ENCODE measurements at regions not wholly inside any gene's neighbourhood (a gene's known extent, or its start where the extent isn't known, plus 50 kb on each side); places are given as distances from the start of the nearest gene placed in this dataset.

GRCh38 chr4:155616117-155616516 is 50.5 kb upstream of the GUCY1A1 start:
- no peak for DNase-seq (ENCODE audit: low read depth, low spot score)

GRCh38 chr4:155615081-155615887 is 51.4 kb upstream of the GUCY1A1 start:
- no peak for DNase-seq (ENCODE audit: low read depth, low spot score)

- no peak for DNase-seq (ENCODE audit: low read depth, low spot score)
Measured at GRCh38 chr4:155614111-155614762, 52.4 kb upstream of the GUCY1A1 start.

DNA sequence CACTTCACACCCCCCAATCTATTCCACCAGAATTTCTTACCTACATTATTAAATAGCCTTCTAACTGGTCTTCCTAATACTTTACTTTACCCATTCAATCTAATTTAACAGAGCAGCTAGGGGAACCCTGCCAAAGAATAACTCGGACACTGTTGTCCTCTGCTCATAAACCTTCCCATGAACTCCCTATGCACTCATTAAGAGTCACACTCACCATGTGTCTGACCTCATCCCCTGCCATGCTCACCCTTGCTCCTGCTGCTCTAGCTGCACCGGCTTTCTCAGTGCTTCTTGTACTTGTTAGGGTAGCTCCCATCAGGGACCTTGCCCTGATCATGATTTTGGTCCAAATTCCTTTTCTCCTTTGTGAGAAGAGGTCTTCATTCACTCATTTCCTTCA is 54.6 kb upstream of the GUCY1A1 start:
- DNase-seq (ENCODE audit: low read depth, low spot score): no peak

DNA sequence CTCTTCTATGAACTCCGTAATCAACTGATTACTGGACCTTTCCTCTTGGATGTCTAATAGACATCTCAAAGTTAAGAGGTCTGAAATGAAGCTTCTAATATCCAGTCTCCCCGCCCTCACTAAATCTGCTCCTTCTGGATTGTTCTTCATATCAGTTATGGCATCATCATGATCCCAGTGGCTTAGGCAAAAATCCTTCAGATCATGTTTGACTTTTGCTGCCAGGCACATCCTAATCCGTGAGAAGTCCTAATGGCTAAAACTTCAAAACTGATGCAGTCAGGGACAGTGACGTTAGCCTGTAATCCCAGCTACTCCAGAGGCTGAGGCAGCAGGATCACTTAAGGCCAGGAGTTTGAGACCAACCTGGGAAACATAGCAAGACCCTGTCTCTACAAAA is 55.1 kb upstream of the GUCY1A1 start:
- DNase-seq (ENCODE audit: low read depth, low spot score): no peak

GRCh38 chr4:155610143-155610542 is 56.5 kb upstream of the GUCY1A1 start:
- DNase-seq (ENCODE audit: low read depth, low spot score): no peak

DNA sequence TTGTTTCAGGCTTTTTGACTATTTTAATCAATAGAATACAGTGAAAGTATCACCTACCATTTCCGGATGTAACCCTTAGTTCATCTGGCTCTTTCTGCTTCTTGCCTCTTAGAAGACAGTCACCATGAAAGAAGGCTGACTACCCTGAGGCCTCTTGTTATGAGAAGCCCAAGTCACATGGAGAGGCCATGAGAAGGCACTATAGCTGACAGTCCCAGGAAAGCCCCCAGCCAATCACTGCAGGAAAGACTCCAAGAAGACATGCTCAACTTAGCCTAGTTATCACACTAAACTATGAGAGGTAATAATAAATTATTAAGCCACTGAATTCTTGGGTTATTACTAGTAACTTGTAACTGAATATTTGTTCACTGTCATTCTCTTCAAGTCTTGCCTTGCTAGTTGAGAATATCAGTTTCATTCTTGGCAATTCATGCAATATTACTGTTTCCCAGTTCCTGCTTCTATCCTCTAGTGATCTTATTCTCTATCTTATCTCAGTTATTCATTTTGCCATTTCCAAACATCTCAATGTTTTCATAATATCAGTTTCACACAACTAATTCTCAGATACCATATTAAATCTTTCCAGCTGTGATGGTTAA is 57.1 kb upstream of the GUCY1A1 start:
- no peak for DNase-seq (ENCODE audit: low read depth, low spot score)

DNA sequence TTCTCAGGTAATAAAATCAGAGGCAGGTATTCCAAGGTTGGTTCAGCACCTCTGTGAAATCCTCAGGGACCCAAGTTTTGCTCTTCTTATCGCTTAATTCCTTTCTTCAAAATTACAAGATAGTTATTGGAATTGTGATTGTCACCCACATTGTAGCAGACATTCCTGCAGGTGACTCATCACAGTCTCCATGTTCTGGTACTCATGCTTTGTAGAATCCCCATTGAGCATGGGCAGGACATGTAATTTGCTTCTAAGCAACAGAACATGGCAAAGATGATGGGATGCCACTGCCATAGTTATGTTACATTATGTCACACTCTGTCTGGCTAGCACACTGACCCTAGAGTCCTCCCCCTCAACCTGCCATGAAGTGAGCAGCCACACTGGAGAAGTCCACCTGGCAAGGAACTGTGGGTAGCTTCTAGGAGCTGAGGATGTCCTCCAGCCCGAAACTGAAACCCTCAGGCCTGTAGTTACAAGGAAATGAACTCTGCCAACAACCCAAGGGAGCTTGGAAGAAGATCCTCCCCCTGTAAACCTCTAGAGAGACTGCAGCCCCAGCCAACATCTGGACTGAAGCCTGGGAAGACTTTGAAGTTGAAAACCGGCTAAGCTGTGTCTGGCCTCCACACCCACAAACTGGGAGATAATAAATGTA is 58.3 kb upstream of the GUCY1A1 start:
- DNase-seq (ENCODE audit: low read depth, low spot score): no peak

DNA sequence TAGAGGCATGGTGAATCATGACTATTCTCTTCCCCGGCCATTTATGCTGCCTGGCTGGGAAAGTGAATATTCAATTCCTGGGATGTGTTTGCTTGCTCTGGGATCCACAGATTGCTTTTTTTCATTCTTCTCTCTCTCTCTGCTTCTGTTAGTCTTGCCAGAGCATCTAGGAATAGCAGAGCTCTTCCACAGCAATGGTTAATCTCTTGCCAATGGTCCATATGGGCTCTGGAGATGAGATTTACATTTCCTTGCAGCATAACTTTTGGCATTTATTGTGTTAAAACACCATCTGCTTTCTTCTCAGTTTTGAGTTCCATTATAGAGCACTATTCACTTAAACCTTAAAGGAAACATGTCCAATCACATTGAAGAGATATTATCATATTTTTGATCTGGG is 59.2 kb upstream of the GUCY1A1 start:
- DNase-seq (ENCODE audit: low read depth, low spot score): no peak

DNA sequence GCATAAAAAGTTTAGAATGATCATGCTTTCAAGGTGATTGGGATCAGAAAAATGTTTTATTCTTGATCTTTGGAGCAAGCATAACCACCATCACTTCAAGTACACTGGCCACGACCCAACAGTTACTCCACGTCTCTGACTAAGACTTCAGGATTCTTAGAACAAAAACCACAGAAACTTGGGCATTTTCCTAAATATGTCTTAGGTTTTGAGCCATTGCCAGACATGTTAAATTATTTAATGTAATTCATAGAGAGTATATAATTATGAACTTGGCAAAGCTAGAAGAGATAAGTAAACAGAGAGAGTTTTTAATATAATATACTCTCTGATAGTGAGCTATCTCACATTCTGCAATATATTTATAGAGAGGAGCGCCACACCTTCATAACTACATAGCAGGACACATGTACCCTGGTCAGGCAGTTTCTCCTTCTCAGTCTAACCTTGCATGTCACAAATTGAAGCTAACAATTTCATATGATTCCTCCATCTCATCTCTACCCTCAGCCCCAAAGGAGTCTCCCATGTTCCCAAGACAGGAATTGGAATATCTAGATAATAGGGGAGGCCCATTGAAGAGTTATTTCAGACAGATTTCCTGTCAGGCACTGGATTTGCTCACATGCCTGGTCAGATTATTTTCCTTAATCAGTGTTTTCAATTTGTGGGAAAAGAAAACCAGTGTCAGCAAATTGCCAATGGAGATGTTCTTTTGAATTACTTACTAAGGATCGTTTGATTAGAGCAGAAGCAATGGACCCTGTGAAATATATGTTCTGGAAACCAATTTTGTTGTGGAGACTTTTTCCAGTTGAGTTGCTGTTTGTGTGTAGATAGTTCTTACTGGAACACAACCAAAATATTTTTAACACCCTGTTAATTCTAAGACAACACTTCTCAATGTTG is 61.7 kb upstream of the GUCY1A1 start:
- no peak for DNase-seq (ENCODE audit: low read depth, low spot score)

- no peak for DNase-seq (ENCODE audit: low read depth, low spot score)
Measured at GRCh38 chr4:155603360-155603891, 63.2 kb upstream of the GUCY1A1 start.

DNA sequence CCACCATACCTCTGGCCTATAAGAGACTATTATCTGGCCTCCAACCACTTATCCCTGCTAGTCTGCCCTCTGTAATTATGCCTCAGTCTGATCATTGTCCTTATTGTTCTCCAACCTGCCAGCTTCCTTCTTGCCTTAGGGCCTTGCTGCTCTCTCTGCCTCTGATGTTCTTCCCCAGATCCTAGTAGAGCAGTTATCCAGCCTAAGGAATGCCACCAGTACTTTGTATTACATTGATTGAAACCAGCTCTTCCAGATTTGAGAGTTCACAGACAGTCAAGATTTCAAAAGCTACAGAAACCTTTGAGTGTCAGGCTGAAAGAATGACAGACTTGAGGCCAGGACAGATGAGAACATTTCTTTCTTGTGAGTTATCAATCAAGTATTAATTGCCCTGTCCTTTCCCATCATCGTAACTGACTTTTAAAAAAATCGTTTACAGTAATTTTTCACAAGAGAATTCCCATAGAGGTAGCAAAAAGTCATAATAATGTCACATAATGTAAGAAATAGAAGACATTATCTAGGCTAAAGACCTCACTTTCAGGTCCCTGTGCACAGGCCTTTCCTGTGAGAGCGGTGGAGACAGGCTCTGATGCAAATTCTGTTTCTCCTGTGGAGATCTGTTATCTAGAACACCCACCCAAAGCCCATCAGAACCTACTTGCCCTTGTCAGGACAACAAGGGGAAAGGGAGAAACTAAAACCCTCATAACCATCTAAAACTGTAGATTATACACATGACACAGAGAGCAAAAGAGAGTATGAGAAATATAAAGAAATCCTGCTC is 64.1 kb upstream of the GUCY1A1 start:
- DNase-seq (ENCODE audit: low read depth, low spot score): no peak

- no peak for DNase-seq (ENCODE audit: low read depth, low spot score)
Measured at GRCh38 chr4:155600244-155600643, 66.4 kb upstream of the GUCY1A1 start.

DNA sequence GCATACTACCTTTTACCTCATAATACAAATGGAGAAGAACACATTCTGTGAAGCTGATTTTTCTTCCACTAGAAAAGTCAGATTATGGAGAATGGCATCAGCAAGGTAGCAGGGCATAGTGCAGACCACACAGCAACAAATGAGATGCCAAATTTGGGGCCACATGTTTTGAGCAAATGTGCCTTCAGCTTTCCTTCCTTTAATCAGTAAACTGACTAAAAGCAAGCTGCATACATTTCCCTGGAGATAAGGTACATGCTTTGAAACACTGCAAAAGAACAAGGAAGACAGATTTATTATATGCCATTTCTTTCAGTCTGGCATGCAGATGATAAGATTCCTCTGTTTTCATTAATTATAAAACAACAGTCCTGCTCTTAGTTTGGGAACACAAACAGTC is 67.1 kb upstream of the GUCY1A1 start:
- no peak for DNase-seq (ENCODE audit: low read depth, low spot score)

GRCh38 chr4:155599085-155599484 is 67.6 kb upstream of the GUCY1A1 start:
- DNase-seq (ENCODE audit: low read depth, low spot score): no peak

DNA sequence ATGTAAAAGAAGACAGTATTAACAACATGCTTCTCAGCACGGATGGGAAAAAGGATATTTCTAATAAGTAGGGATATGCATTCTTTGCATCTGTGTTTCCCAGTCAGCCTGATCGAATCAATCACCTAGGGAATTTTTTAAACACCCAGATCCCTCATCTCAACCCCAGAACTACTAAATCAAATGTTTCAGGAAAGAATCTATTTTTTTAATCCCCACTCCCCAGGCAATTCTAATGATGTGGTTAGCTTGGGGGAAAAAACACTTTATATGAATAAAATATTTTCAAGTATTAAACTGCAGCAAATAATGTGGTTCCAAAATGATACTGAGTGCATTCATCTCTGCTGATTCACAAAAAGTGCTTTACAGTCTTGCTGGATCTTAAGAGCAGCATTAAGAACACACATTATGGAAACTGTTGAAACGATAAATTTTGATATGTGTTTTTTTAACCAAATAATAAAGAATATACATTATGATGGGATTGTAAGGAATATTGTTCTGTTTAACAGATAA is 68.7 kb upstream of the GUCY1A1 start:
- no peak for DNase-seq (ENCODE audit: low read depth, low spot score)

DNA sequence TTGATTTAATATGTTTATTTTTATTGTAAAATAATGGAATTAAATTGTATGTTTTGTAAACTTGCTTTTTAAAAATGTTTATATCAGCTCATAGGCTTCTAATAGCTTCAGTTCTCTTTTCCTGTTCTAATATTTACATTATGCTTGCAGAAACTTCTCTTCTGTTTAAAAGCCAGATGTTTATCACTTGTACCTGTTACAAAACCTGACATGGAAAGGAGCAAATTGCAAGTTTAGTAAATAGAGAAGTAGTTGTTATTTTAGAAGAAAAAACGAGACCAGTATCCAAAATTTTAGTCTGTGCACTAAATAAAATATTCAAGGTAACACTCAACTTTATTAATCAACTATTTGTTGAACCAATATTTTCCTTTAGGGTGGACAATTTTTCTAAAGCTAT is 69.4 kb upstream of the GUCY1A1 start:
- no peak for DNase-seq (ENCODE audit: low read depth, low spot score)

GRCh38 chr4:155593793-155594192 is 72.9 kb upstream of the GUCY1A1 start:
- no peak for DNase-seq (ENCODE audit: low read depth, low spot score)

DNA sequence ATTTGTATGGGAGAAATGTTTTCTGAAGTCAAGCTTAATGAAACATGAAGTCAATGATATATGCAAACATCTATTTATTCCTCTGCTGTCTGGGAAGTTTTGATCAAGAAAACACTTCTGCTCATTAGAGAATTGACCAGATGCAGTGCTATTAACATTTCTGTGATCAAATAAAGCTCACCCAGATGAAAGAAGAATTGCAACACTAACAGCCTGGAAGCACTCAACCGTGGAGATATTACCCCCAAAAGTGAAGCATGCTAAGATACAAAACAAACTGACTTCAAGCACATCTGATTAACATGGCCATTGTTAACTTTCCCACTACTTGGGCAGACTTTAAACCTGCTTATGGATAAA is 73.7 kb upstream of the GUCY1A1 start:
- DNase-seq (ENCODE audit: low read depth, low spot score): no peak
